Ovary (tissue), 3 donors: ENCODE measurements at regions not wholly inside any gene's neighbourhood (a gene's known extent, or its start where the extent isn't known, plus 50 kb on each side); places are given as distances from the start of the nearest gene placed in this dataset.

Experiments used
- CTCF ChIP-seq, 3 donors: fragments of 450-650 bp in 2 of 3; fragments of 200-600 bp in 1 of 3; IDR thresholded peaks; one replicate each; pipeline versions ENCODE4 v1.5.1 to v1.8.0; 2016 to 2022; ENCODE audit warnings: antibody characterized with exemption in 3 of 3, mild to moderate bottlenecking in 1 of 3
- POLR2A ChIP-seq: fragments of 450-650 bp; IDR thresholded peaks from one replicate; pipeline ENCODE4 v1.6.1; 2017; ENCODE audit warnings: antibody characterized with exemption, mild to moderate bottlenecking, moderate library complexity
- donor health status: DM: no; HTN: no; CAD: no.

DNA sequence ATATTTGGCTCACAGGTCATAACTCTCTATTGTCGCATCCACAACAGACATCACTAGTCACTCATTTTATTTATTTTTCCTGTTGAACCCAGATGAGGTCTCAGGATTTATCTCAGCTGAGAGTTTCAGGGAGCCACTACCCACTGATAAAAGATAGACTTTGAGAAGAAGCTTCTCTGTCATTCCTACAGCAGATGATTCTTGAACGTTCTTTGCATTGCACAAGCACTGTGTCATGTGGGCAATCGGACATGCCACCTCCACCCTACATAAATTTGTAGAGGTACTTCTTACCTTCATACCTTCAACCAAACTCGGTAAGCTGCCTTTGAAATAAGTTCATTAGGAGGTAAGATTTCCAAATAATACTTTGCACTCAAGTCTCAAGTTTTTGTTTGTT lies 627.9 kb upstream of the TBX3 start:
- TF ChIP-seq CTCF (IDR thresholded peaks at IDR 0.05) (no peak), POLR2A (no peak)
